Fibroblast of villous mesenchyme (primary cell): ENCODE measurements at regions not wholly inside any gene's neighbourhood (a gene's known extent, or its start where the extent isn't known, plus 50 kb on each side); places are given as distances from the start of the nearest gene placed in this dataset.
"Not testable (repeated sequence)": the region's sequence is repeated elsewhere in the genome, so short reads cannot be mapped to it uniquely, and the experiment has no call there.

Source experiments
- DNase-seq: peaks from one replicate; pipeline ENCODE4 v3.0.0-alpha.2; 2010; ENCODE audit warnings: low read depth
- H3K4me3 ChIP-seq: 2 replicates; pipeline ENCODE4 v1.5.1; 2011; ENCODE audit warnings: low read depth, mild to moderate bottlenecking, low read length
- TF ChIP-seq, protein P1 (sequence below): IDR thresholded peaks from 2 replicates; pipeline ENCODE4 v1.5.1; 2012; ENCODE audit warnings: low read depth, mild to moderate bottlenecking, low read length; ENCODE audit not compliant: insufficient read depth

DNA sequence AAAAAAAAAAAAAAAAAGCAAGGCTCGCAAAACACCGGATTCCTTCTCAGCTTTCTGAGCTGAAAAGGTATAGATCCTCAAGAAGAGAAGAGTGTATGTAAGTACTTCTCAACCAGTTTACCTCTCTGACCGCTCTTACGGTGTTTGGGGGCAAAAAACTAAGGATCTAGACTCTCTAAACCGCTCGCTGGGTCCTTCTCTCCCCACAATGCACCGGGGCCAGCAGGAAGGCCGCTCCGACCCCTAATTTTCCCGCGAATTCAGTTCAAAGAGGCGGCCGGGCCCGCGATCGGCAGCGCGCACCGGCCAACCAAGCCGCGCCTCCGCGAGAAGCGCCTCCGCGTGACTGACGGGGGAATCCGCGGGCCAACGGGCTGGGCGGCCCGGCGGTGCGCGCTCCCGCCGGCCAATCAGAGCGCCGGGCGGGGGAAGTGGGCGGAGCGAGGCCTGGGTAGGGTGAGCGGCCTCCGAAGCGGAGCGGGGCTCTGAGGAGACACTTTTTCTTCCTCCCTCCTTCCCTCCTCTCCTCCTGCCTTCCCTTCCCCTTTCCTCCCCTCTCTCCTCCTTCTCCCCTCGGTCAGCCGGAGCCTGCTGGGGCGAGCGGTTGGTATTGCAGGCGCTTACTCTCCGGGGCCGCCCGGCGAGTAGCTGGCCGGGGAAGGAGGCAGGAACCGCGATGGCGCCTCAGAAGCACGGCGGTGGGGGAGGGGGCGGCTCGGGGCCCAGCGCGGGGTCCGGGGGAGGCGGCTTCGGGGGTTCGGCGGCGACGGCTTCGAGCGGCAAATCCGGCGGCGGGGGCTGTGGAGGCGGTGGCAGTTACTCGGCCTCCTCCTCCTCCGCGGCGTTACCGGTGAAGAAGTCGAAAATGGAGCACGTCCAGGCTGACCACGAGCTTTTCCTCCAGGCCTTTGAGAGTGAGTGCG, 93.0 kb downstream of the CRLF3 start:
- DNase-seq = peak; percentile 75
- H3K4me3 ChIP-seq = peak overlapping the region; percentile 85

DNA sequence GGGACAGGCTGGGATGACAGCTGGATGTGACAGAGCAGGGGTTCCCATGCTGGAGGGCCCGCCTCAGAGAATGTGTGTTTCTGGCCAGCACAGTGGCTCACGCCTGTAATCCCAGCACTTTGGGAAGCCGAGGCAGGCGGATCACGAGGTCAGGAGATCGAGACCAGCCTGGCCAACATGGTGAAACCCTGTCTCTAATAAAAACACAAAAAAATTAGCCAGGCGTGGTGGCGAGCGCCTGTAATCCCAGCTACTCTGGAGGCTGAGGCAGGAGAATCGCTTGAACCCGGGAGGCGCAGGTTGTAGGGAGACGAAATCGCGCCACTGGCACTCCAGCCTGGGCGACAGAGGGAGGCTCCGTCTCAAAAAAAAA, 93.7 kb downstream of the CRLF3 start:
- not testable (repeated sequence) for DNase-seq
- peak overlapping the region; percentile 51 for H3K4me3 ChIP-seq

DNA sequence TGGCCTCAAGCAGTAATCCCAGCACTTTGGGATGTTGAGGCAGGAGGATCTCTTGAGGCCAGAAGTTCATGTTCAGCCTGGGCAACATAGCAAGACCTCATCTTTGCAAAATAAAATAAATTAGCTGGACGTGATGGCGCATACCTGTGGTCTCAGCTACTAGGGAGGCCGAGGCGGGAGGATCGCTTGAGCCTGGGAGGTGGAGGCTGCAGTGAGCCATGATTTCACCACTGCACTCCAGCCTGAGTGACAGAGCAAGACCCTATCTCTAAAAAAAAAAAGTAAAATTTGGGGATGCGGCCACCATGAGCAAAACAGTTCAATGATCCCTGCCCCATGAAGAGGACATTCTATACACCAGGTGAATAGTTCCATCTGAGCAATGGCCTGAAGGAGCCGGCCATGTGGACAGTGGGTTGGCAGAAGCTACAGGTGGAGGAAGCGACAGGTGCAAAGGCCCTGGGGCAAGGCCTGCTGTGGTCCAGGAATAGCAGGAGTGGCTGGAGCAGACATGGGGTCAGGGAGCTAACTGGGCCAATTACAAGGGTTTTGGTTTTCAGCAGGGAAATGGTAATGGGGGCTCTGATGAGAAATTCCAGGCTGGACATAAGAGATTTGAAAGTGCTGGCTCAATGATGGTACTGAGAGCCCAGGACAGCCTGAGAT, 94.2 kb downstream of the CRLF3 start:
- DNase-seq = not testable (repeated sequence)

DNA sequence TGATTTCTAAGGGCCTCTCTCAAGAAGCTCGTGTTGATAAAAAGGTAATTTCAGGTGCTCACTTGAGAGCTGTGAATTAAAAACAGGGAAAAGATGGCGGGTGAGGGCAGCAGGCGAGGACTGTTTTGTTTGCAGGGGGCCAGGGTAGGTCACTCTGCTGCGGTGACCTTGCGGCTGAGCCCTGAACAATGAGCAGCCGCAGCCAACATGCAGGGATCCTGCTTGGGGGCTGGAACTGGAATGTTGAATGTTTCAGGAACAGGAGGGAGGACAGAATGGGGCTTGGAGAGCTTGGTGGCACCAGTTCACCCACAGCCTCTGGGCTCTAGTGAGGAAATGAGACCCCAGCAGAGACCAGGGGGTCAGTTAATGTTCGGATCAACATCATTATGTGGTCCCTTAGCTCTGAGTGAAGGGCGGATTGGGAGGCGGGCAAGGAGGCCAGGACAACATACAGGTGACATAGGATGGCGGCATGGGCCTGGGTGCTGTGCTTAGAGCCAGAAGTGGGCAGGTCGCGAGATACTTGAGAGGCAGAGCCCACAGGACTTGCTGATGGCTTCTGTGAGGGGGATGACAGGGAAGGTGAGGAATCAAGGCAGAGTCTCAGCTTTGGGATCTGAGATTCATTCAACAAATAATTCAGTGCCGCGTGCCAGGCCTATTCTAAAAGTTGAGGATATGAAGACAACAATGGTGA, 94.9 kb downstream of the CRLF3 start:
- DNase-seq, H3K4me3 ChIP-seq: not testable (repeated sequence)

More for the DNA sequence above, 94.2 kb downstream of the CRLF3 start:
- H3K4me3 ChIP-seq = not testable (repeated sequence)

DNA sequence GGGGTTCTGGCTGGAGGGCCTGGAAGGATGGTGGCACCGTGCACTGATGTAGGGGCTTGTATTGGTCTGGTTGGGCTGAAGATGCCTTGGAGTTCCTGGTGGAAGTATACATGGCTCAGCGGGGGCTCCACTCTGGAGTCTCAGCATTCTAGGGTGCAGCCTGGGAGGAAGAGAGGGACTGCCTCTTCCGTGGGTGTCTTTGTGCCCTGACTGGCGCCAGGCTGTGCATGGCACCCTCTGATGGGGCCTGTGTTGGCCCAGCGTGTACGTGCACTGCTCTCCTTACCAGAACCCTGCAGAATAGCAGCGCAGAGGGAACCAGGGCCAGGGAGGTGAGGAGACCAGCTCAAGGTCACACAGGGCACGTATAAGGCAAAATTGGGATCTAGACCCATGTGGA, 97.0 kb downstream of the CRLF3 start:
- DNase-seq, H3K4me3 ChIP-seq: not testable (repeated sequence)

DNA sequence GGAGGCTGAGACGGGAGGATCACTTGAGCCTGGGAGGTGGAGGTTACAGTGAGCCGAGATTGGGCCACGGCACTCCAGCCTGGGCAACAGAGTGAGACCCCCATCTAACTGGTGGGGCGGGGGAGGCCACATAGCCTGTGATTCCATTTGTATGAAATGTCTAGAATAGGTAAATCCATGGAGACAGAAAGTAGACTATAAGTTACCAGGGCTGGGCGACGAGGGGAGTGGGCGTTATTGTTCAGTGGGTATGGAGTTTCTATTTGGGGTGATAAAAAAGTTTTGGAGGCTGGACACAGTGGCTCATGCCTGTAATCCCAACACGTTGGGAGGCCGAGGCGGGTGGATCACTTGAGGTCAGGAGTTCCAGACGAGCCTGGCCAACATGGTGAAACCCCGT, 97.8 kb downstream of the CRLF3 start:
- not testable (repeated sequence) for H3K4me3 ChIP-seq, DNase-seq

DNA sequence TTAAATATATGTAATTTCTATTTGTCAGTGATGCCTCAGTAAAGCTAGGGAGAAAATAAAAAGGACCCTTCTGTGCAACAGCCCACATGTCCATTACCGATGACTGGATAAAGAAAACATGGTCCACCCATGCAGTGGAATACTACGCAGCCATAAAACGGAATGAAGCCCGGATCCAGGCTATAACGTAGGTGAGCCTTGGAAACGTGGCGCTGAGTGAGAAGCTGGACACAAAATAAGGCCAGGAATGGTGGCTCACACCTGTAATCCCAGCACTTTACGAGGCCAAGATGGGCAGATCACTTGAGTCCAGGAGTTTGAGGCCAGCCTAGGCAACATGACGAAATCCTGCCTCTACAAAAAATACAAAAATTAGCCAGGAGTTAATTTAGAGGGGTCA, 98.2 kb downstream of the CRLF3 start:
- DNase-seq, H3K4me3 ChIP-seq: not testable (repeated sequence)

DNA sequence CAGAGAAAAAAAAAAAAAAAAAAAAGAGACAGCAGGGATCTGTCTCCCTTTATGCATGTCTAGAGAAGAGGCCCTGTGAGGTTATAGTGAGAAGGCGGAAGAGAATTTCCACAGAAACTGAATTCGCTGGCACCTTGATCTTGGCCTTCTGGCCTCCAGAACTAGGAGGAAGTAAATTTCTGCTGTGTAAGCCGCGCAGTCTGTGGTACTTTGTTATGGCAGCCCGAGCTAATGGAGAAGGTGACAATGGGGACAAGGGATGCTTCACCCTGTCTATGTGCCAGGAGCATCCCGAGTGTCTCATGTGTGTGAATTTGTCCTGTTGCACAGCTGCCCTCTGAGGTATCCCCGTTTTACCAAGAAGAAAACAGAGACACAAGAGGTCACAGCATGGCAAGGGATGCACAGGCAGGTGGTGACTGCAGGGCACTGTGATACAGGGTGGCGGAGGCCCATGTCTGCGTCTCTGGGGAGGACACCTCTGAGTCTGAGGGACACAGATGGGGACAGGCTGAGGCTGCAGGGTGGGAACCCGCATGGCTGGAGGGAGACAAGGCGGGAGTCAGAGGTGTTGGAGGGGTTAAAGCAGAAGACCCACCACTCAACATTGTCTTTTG, 100.3 kb downstream of the CRLF3 start:
- H3K4me3 ChIP-seq, DNase-seq: not testable (repeated sequence)

DNA sequence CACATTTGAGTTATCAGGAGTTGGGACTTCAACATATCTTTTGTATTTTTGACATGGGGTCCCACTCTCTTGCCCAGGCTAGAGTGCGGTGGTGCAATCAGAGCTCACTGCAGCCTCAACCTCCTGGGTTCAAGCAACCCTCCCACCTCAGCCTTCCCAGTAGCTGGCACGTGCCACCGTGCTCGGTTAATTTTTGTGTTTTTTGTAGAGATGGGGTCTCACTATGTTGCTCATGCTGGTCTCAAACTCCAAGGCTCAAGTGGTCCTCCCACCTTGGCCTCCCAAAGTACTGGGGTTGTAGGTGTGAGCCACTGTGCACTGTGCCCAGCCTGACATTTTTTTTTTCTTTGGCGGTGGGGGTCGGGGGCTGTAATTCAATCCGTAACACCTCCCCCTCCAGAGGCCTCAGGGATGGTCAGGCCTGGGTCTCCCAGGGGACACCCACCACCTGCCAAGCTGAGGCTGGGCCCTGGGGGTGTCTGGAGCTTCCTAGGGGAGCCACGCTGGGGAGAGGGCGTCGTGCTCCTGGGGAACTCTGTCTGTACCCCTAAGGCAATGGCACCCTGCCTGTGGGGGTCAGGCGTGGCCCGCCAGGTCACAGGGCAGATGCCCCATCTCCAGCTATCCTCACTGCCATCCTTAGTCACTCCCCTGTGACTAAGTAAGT, 102.2 kb downstream of the CRLF3 start:
- H3K4me3 ChIP-seq, DNase-seq: not testable (repeated sequence)

DNA sequence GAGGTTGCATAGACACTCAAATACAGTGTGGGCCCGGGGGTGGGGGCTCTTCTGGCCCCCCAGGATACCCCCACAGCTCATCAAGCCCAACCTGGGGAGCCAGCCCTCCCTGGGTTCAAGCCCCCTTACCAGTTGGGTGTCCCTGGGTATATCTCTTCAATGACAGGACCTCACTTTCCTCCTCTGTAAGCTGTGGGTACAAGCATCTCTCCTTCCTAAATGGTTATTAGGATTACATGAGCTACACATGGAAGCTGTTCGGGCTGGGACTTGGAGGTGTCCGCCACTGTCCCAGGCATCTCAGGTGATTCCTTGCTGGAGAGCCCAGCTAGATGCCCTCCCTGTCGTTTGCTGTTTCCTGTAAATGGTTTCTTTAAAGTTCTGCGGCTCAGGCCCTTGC, 103.5 kb downstream of the CRLF3 start:
- DNase-seq, H3K4me3 ChIP-seq: not testable (repeated sequence)

DNA sequence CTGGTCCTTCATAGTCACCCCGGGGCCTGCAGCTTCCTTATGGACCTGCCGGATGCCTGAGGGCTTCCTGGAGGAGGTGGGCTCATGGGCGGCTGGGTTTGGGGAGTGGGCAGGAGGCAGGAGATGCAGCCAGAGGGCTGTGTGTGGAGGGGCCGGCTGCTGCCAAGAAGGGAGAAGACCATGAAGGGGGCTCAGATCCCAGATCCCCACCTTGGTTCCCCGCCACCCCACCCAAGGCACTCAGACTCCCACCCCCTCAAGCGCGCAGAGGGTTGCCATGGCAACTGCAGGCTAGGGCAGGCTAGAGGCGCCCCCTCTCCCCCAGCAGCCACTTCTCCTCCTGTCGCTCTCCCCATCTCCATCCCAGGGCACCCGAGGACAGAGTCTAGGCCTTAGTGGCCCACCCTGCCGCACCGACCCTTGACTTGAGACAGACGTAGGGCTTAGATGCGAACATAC, 104.5 kb downstream of the CRLF3 start:
- TF ChIP-seq, protein P1, sequence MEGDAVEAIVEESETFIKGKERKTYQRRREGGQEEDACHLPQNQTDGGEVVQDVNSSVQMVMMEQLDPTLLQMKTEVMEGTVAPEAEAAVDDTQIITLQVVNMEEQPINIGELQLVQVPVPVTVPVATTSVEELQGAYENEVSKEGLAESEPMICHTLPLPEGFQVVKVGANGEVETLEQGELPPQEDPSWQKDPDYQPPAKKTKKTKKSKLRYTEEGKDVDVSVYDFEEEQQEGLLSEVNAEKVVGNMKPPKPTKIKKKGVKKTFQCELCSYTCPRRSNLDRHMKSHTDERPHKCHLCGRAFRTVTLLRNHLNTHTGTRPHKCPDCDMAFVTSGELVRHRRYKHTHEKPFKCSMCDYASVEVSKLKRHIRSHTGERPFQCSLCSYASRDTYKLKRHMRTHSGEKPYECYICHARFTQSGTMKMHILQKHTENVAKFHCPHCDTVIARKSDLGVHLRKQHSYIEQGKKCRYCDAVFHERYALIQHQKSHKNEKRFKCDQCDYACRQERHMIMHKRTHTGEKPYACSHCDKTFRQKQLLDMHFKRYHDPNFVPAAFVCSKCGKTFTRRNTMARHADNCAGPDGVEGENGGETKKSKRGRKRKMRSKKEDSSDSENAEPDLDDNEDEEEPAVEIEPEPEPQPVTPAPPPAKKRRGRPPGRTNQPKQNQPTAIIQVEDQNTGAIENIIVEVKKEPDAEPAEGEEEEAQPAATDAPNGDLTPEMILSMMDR = no peak
- H3K4me3 ChIP-seq = no peak overlapping the region
- no peak for DNase-seq
